ENCODE measurements at regions not wholly inside any gene's neighbourhood (a gene's known extent, or its start where the extent isn't known, plus 50 kb on each side); places are given as distances from the start of the nearest gene placed in this dataset.

DNA sequence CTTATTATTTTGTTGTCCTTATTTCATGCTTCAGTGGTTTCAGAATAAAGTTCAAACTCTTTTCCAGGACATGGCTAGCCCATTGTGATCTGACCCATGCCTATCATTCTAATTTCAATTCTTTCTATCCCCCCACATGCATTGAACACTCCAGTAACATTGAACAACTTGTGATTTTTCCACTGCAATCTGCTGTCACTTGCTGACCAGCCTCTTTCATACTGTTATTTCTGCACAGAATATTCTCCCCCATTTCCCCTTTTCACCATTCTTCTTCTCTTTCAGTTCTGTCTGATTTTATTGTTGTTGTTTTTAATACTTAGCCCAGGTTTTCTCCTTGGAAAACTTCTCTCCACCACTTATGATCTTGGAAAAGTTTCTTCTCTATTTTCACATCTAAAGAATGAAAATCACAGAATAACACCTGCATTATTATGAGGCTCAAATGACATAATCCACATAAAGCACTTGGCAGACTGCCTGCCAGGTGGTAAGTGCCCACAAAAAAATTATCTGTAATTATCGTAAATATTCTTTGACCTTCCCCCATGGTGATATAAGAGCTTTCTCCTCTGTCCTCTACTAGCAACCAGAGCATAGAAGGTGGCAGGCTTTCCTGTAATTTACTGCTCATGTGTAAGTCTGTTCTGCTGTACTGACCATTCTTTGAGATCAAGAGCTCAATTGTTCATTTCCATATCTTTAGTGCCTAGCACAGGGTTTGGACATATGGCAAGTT lies 51.9 kb upstream of the EED start:
- TF ChIP-seq, protein P1, sequence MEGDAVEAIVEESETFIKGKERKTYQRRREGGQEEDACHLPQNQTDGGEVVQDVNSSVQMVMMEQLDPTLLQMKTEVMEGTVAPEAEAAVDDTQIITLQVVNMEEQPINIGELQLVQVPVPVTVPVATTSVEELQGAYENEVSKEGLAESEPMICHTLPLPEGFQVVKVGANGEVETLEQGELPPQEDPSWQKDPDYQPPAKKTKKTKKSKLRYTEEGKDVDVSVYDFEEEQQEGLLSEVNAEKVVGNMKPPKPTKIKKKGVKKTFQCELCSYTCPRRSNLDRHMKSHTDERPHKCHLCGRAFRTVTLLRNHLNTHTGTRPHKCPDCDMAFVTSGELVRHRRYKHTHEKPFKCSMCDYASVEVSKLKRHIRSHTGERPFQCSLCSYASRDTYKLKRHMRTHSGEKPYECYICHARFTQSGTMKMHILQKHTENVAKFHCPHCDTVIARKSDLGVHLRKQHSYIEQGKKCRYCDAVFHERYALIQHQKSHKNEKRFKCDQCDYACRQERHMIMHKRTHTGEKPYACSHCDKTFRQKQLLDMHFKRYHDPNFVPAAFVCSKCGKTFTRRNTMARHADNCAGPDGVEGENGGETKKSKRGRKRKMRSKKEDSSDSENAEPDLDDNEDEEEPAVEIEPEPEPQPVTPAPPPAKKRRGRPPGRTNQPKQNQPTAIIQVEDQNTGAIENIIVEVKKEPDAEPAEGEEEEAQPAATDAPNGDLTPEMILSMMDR (IDR thresholded peaks at IDR 0.05) = no peak
- TF ChIP-seq POLR2A (IDR thresholded peaks at IDR 0.05) = no peak

Measured in thyroid gland (tissue), 4 donors.